GM21529 (cell line): ENCODE measurements at regions not wholly inside any gene's neighbourhood (a gene's known extent, or its start where the extent isn't known, plus 50 kb on each side); places are given as distances from the start of the nearest gene placed in this dataset.
"Not testable (repeated sequence)": the region's sequence is repeated elsewhere in the genome, so short reads cannot be mapped to it uniquely, and the experiment has no call there.

ENCODE experiments used
- ATAC-seq: cut with Tn5 transposase; IDR thresholded peaks from one replicate; pipeline ENCODE4 v1.9.1; 2021; ENCODE audit not compliant: unreplicated experiment

- no peak for ATAC-seq
Measured at GRCh38 chr9:102514541-102514940, 480.6 kb upstream of the CYLC2 start.

GRCh38 chr9:102507044-102507687 lies 488.0 kb upstream of the CYLC2 start:
- ATAC-seq = no peak

- no peak for ATAC-seq
Measured at GRCh38 chr9:102506406-102506805, 488.7 kb upstream of the CYLC2 start.

- no peak for ATAC-seq
Measured at GRCh38 chr9:102499468-102499867, 495.7 kb upstream of the CYLC2 start.

- no peak for ATAC-seq
Measured at GRCh38 chr9:102497709-102498108, 497.4 kb upstream of the CYLC2 start.

GRCh38 chr9:102486976-102487375 lies 508.2 kb upstream of the CYLC2 start:
- not testable (repeated sequence) for ATAC-seq

GRCh38 chr9:102483651-102484050 lies 511.5 kb upstream of the CYLC2 start:
- no peak for ATAC-seq

- ATAC-seq = no peak
Measured at GRCh38 chr9:102482776-102483175, 512.4 kb upstream of the CYLC2 start.

- no peak for ATAC-seq
Measured at GRCh38 chr9:102479191-102479590, 515.9 kb upstream of the CYLC2 start.

GRCh38 chr9:102474357-102474756 lies 520.8 kb upstream of the CYLC2 start:
- no peak for ATAC-seq

GRCh38 chr9:102469430-102469829 lies 525.7 kb upstream of the CYLC2 start:
- not testable (repeated sequence) for ATAC-seq

- no peak for ATAC-seq
Measured at GRCh38 chr9:102461156-102461819, 533.8 kb upstream of the CYLC2 start.

GRCh38 chr9:102459828-102460227 lies 535.3 kb upstream of the CYLC2 start:
- no peak for ATAC-seq

GRCh38 chr9:102456562-102456961 lies 538.6 kb upstream of the CYLC2 start:
- ATAC-seq = no peak

- no peak for ATAC-seq
Measured at GRCh38 chr9:102445906-102446305, 549.2 kb upstream of the CYLC2 start.

- ATAC-seq = no peak
Measured at GRCh38 chr9:102445181-102445747, 549.9 kb upstream of the CYLC2 start.

GRCh38 chr9:102439583-102439982 lies 555.5 kb upstream of the CYLC2 start:
- no peak for ATAC-seq

- not testable (repeated sequence) for ATAC-seq
Measured at GRCh38 chr9:102436599-102436998, 558.5 kb upstream of the CYLC2 start.

- no peak for ATAC-seq
Measured at GRCh38 chr9:102435427-102435826, 559.7 kb upstream of the CYLC2 start.

- no peak for ATAC-seq
Measured at GRCh38 chr9:102434545-102434944, 560.6 kb upstream of the CYLC2 start.

- no peak for ATAC-seq
Measured at GRCh38 chr9:102428305-102428704, 566.8 kb upstream of the CYLC2 start.

- ATAC-seq = not testable (repeated sequence)
Measured at GRCh38 chr9:102416251-102416650, 578.9 kb upstream of the CYLC2 start.
